ENCODE measurements at regions not wholly inside any gene's neighbourhood (a gene's known extent, or its start where the extent isn't known, plus 50 kb on each side); places are given as distances from the start of the nearest gene placed in this dataset.

GRCh38 chr5:103436656-103437055, 125.9 kb downstream of the NUDT12 start:
- no peak overlapping the region for H3K9ac ChIP-seq (ENCODE audit: low read depth, low read length)
- no peak for TF ChIP-seq CTCF (conservative IDR thresholded peaks at IDR 0.05; ENCODE audit: low read depth, low read length)
- TF ChIP-seq RFX5 (IDR thresholded peaks at IDR 0.05; ENCODE audit: low read depth, low read length), result no peak
- no peak for TF ChIP-seq USF2 (IDR thresholded peaks at IDR 0.05; ENCODE audit: low read depth, low read length)
- TF ChIP-seq RCOR1 (IDR thresholded peaks at IDR 0.05; ENCODE audit: insufficient replicate concordance, low read length), result no peak
- no peak for TF ChIP-seq ELK1 (IDR thresholded peaks at IDR 0.05; ENCODE audit: borderline replicate concordance, low read depth, low read length)
- TF ChIP-seq MAFK (IDR thresholded peaks at IDR 0.05; ENCODE audit: low read depth, low read length), result no peak
- no peak for TF ChIP-seq FOS (IDR thresholded peaks at IDR 0.05; ENCODE audit: low read depth, low read length)
- TF ChIP-seq NFE2L2 (IDR thresholded peaks at IDR 0.05; ENCODE audit: low read depth, low read length), result no peak
- TF ChIP-seq RAD21 (IDR thresholded peaks at IDR 0.05; ENCODE audit: low read length), result no peak
- TF ChIP-seq POLR2A (IDR thresholded peaks at IDR 0.05; ENCODE audit: low read depth, low read length), result no peak
- no peak for TF ChIP-seq BHLHE40 (IDR thresholded peaks at IDR 0.05; ENCODE audit: low read depth, low read length)
- TF ChIP-seq SMC3 (IDR thresholded peaks at IDR 0.05; ENCODE audit: low read depth, low read length), result no peak
- TF ChIP-seq MXI1 (IDR thresholded peaks at IDR 0.05; ENCODE audit: borderline replicate concordance, low read depth, low read length), result no peak
- TF ChIP-seq CHD1 (IDR thresholded peaks at IDR 0.05; ENCODE audit: low read depth, low read length), result no peak
- no peak for TF ChIP-seq CEBPB (IDR thresholded peaks at IDR 0.05; ENCODE audit: low read depth, low read length)
- no peak for TF ChIP-seq MAZ (IDR thresholded peaks at IDR 0.05; ENCODE audit: borderline replicate concordance, low read depth, low read length)
- no peaks in the 10 kb centered on the region for H3K36me3 ChIP-seq (ENCODE audit: control insufficient read depth, insufficient read depth, low read length)
- H4K5ac ChIP-seq (ENCODE audit: low read depth, low read length), result no peak overlapping the region
- no peak overlapping the region for H3K27ac ChIP-seq (ENCODE audit: insufficient read depth, low read length)
- no peak overlapping the region for H4K91ac ChIP-seq (ENCODE audit: insufficient read depth, low read depth, low read length)
- dilution Hi-C loops (cut with HindIII; ENCODE audit: low sequenced_read_pairs, unreplicated experiment) (no loop called here), intact Hi-C loops (cut with micrococcal nuclease) (no loop called here), in situ Hi-C loops (cut with MboI; ENCODE audit: low sequenced_read_pairs) (no loop called here)
- no peaks in the 10 kb centered on the region; the same call in none of the 2 replicates for H3K4me1 ChIP-seq (ENCODE audit: control insufficient read depth, insufficient read depth, low read length)
- H2BK20ac ChIP-seq (ENCODE audit: low read depth, low read length), result no peak overlapping the region
- H2BK5ac ChIP-seq (ENCODE audit: low read depth, low read length, poor library complexity, severe bottlenecking), result no peak overlapping the region
- no peak overlapping the region for H2AK9ac ChIP-seq (replicated peaks; ENCODE audit: low read depth, low read length, poor library complexity)
- no peaks in the 10 kb centered on the region for H3K27me3 ChIP-seq (ENCODE audit: control insufficient read depth, insufficient read depth, low read length)
- H3K79me1 ChIP-seq (ENCODE audit: low read depth in 1 of 2, low read length in 2 of 2), result no peaks in the 10 kb centered on the region
- ChIA-PET POLR2A (ENCODE audit: unreplicated experiment) (no interaction called here), CTCF (no interaction called here)
- H2BK15ac ChIP-seq (ENCODE audit: low read depth, low read length), result no peak overlapping the region
- no peak overlapping the region for H2BK120ac ChIP-seq (ENCODE audit: low read depth, low read length)
- H3K14ac ChIP-seq (replicated peaks; ENCODE audit: low read depth, low read length), result no peak overlapping the region
- no peak overlapping the region for H3K4ac ChIP-seq (ENCODE audit: low read depth, low read length)
- no peak overlapping the region for H2AK5ac ChIP-seq (ENCODE audit: low read depth, low read length)
- no peak overlapping the region for H4K8ac ChIP-seq (ENCODE audit: low read depth in 2 of 2, low read length in 2 of 2)
- peaks cover 2% of the 10 kb centered on the region; the same call in 1 of the 2 replicates for H3K9me3 ChIP-seq (ENCODE audit: control insufficient read depth, insufficient read depth, low read length)
- H3K18ac ChIP-seq (ENCODE audit: low read depth, low read length), result no peak overlapping the region
- H3K23ac ChIP-seq (ENCODE audit: low read depth, low read length), result no peak overlapping the region
- DNase-seq (peak; percentile 10), ATAC-seq (ENCODE audit: low read depth) (no peak)
- no peak overlapping the region for H2AFZ ChIP-seq (replicated peaks; ENCODE audit: low read length, poor library complexity)
- no peaks in the 10 kb centered on the region for H4K20me1 ChIP-seq (ENCODE audit: insufficient read depth, low read length)
- no peak overlapping the region for H3K56ac ChIP-seq (ENCODE audit: extremely low read depth, insufficient read depth, low read length)
- BruUV-seq (replicated peaks), result no TSS peak
- no peaks in the 10 kb centered on the region for H3K9me1 ChIP-seq (ENCODE audit: insufficient read depth, low read length)
- no CpG with 5 or more reads among the region's 2 CpGs for WGBS, 2 experiments (ENCODE audit: extremely low coverage in 2 of 2, insufficient read length in 1 of 2)
- no peak overlapping the region for H3K4me3 ChIP-seq (ENCODE audit: insufficient read depth, low read depth, low read length)
- no peak overlapping the region for H3K4me2 ChIP-seq (ENCODE audit: low read depth, low read length)
